ENCODE measurements at regions not wholly inside any gene's neighbourhood (a gene's known extent, or its start where the extent isn't known, plus 50 kb on each side); places are given as distances from the start of the nearest gene placed in this dataset.

GRCh38 chr12:86484473-86484872 lies 228.3 kb upstream of the MGAT4C start:
- no peak for TF ChIP-seq CTCF (IDR thresholded peaks at IDR 0.05; ENCODE audit: low read length)
- H3K4me3 ChIP-seq (ENCODE audit: low read depth, low read length, poor library complexity, severe bottlenecking), result no peak overlapping the region
- no peak overlapping the region for H3K9ac ChIP-seq (ENCODE audit: low read length)
- H2AFZ ChIP-seq (ENCODE audit: low read length), result no peak overlapping the region
- H3K9me3 ChIP-seq (ENCODE audit: low read length), result no peaks in the 10 kb centered on the region
- no peaks in the 10 kb centered on the region for H3K36me3 ChIP-seq (ENCODE audit: insufficient read depth, low read length)
- no peak overlapping the region for H3K4me2 ChIP-seq (ENCODE audit: low read length)
- no peaks in the 10 kb centered on the region for H4K20me1 ChIP-seq (ENCODE audit: insufficient read depth, low read length)
- H3K79me2 ChIP-seq (ENCODE audit: insufficient read depth, low read length), result no peaks in the 10 kb centered on the region
- no peaks in the 10 kb centered on the region for H3K4me1 ChIP-seq (ENCODE audit: insufficient read depth, low read length, severe bottlenecking)
- no peaks in the 10 kb centered on the region for H3F3A ChIP-seq (ENCODE audit: insufficient read depth, low read length)
- H3K27ac ChIP-seq (ENCODE audit: low read depth, low read length, poor library complexity, severe bottlenecking), result no peak overlapping the region
- no peaks in the 10 kb centered on the region for H3K27me3 ChIP-seq (ENCODE audit: insufficient read depth, low read length)
- no peaks in the 10 kb centered on the region for H3K9me2 ChIP-seq (ENCODE audit: low read depth, low read length)

- H3F3A ChIP-seq (ENCODE audit: insufficient read depth, low read length), result no peaks in the 10 kb centered on the region
- TF ChIP-seq EZH2 (IDR thresholded peaks at IDR 0.05; ENCODE audit: borderline replicate concordance, low read length) (no peak), CTCF (IDR thresholded peaks at IDR 0.05; ENCODE audit: low read length) (no peak)
- H3K36me3 ChIP-seq (ENCODE audit: insufficient read depth, low read length), result no peaks in the 10 kb centered on the region
- no peaks in the 10 kb centered on the region for H3K9me3 ChIP-seq (ENCODE audit: low read length)
- H3K4me3 ChIP-seq (ENCODE audit: low read depth, low read length, poor library complexity, severe bottlenecking), result no peak overlapping the region
- H3K79me2 ChIP-seq (ENCODE audit: insufficient read depth, low read length), result no peaks in the 10 kb centered on the region
- H4K20me1 ChIP-seq (ENCODE audit: insufficient read depth, low read length), result no peaks in the 10 kb centered on the region
- H3K9me2 ChIP-seq (ENCODE audit: low read depth, low read length), result no peaks in the 10 kb centered on the region
- H3K27me3 ChIP-seq (ENCODE audit: insufficient read depth, low read length), result no peaks in the 10 kb centered on the region
- H3K9ac ChIP-seq (ENCODE audit: low read length), result no peak overlapping the region
- no peak overlapping the region for H3K27ac ChIP-seq (ENCODE audit: low read depth, low read length, poor library complexity, severe bottlenecking)
- H3K4me2 ChIP-seq (ENCODE audit: low read length), result no peak overlapping the region
- H2AFZ ChIP-seq (ENCODE audit: low read length), result no peak overlapping the region
- no peaks in the 10 kb centered on the region for H3K4me1 ChIP-seq (ENCODE audit: insufficient read depth, low read length, severe bottlenecking)
These were observed 217.0 kb upstream of the MGAT4C start for GRCh38 chr12:86473231-86473630.

- no peaks in the 10 kb centered on the region for H3K79me2 ChIP-seq (ENCODE audit: insufficient read depth, low read length)
- H3K4me1 ChIP-seq (ENCODE audit: insufficient read depth, low read length, severe bottlenecking), result no peaks in the 10 kb centered on the region
- no peaks in the 10 kb centered on the region for H3F3A ChIP-seq (ENCODE audit: insufficient read depth, low read length)
- H2AFZ ChIP-seq (ENCODE audit: low read length), result no peak overlapping the region
- H3K4me2 ChIP-seq (ENCODE audit: low read length), result no peak overlapping the region
- no peak overlapping the region for H3K4me3 ChIP-seq (ENCODE audit: low read depth, low read length, poor library complexity, severe bottlenecking)
- H3K27ac ChIP-seq (ENCODE audit: low read depth, low read length, poor library complexity, severe bottlenecking), result no peak overlapping the region
- no peaks in the 10 kb centered on the region for H3K9me3 ChIP-seq (ENCODE audit: low read length)
- H3K9ac ChIP-seq (ENCODE audit: low read length), result no peak overlapping the region
- no peaks in the 10 kb centered on the region for H3K9me2 ChIP-seq (ENCODE audit: low read depth, low read length)
- no peaks in the 10 kb centered on the region for H4K20me1 ChIP-seq (ENCODE audit: insufficient read depth, low read length)
- H3K27me3 ChIP-seq (ENCODE audit: insufficient read depth, low read length), result no peaks in the 10 kb centered on the region
- TF ChIP-seq EZH2 (IDR thresholded peaks at IDR 0.05; ENCODE audit: borderline replicate concordance, low read length) (no peak), CTCF (IDR thresholded peaks at IDR 0.05; ENCODE audit: low read length) (no peak)
- no peaks in the 10 kb centered on the region for H3K36me3 ChIP-seq (ENCODE audit: insufficient read depth, low read length)
These were observed 200.6 kb upstream of the MGAT4C start for GRCh38 chr12:86456776-86457175.

Measured in OCI-LY1 (cell line).